ENCODE measurements at regions not wholly inside any gene's neighbourhood (a gene's known extent, or its start where the extent isn't known, plus 50 kb on each side); places are given as distances from the start of the nearest gene placed in this dataset.
"Not testable (repeated sequence)": the region's sequence is repeated elsewhere in the genome, so short reads cannot be mapped to it uniquely, and the experiment has no call there.

- no peak for DNase-seq
- Mint-ChIP-seq H3K36me3 (no peaks in the 10 kb centered on the region), H3K27ac (no peak overlapping the region), H3K4me1 (no peaks in the 10 kb centered on the region), H3K9me3 (peaks cover 0 to 8% (median 2%) of the 10 kb centered on the region in 11 donors), H3K4me3 (no peak overlapping the region), H3K27me3 (peaks cover 0 to 14% (median 0%) of the 10 kb centered on the region in 5 donors)
- Histone ChIP-seq H3K4me1 (ENCODE audit: control insufficient read depth in 2 of 2, insufficient read depth in 2 of 2, low read length in 2 of 2) (no peaks in the 10 kb centered on the region), H3K27ac (ENCODE audit: low read depth, low read length) (no peak overlapping the region), H3K4me3 (ENCODE audit: low read length) (no peak overlapping the region), H3K36me3 (ENCODE audit: control insufficient read depth in 2 of 3, insufficient read depth in 3 of 3, low read length in 3 of 3) (no peaks in the 10 kb centered on the region), H3K9me3 (ENCODE audit: control insufficient read depth in 2 of 3, low read length in 3 of 3) (no peaks in the 10 kb centered on the region), H3K27me3 (ENCODE audit: control insufficient read depth in 2 of 2, insufficient read depth in 2 of 2, low read length in 2 of 2) (no peaks in the 10 kb centered on the region)
- intact Hi-C loops (cut with micrococcal nuclease), result no loop called here
- no peak for ATAC-seq
- ChIA-PET POLR2A (no interaction called here), CTCF (interaction anchor here (0.6 kb wide), 1 partner anchor 1550 kb away, joined by 3 read pairs; no protein-coding TSS in a partner anchor)
Measured at GRCh38 chr7:32222251-32222900, 152.2 kb upstream of the PDE1C start.

GRCh38 chr7:32221736-32222135, 151.5 kb upstream of the PDE1C start:
- no peak for ATAC-seq
- Histone ChIP-seq H3K27ac (ENCODE audit: low read depth, low read length) (no peak overlapping the region), H3K4me3 (ENCODE audit: low read length) (no peak overlapping the region), H3K27me3 (ENCODE audit: control insufficient read depth in 2 of 2, insufficient read depth in 2 of 2, low read length in 2 of 2) (no peaks in the 10 kb centered on the region), H3K36me3 (ENCODE audit: control insufficient read depth in 2 of 3, insufficient read depth in 3 of 3, low read length in 3 of 3) (no peaks in the 10 kb centered on the region), H3K9me3 (ENCODE audit: control insufficient read depth in 2 of 3, low read length in 3 of 3) (no peaks in the 10 kb centered on the region), H3K4me1 (ENCODE audit: control insufficient read depth in 2 of 2, insufficient read depth in 2 of 2, low read length in 2 of 2) (no peaks in the 10 kb centered on the region)
- CTCF ChIA-PET, result interaction anchor here (0.6 kb wide), 1 partner anchor 1551 kb away, joined by 3 read pairs; no protein-coding TSS in a partner anchor
- Mint-ChIP-seq H3K27ac (no peak overlapping the region), H3K27me3 (peaks cover 0 to 14% (median 0%) of the 10 kb centered on the region in 5 donors), H3K4me1 (no peaks in the 10 kb centered on the region), H3K36me3 (no peaks in the 10 kb centered on the region), H3K4me3 (no peak overlapping the region), H3K9me3 (peaks cover 0 to 6% (median 0%) of the 10 kb centered on the region in 11 donors)
- POLR2A ChIA-PET, result no interaction called here
- DNase-seq, result no peak
- intact Hi-C loops (cut with micrococcal nuclease), result no loop called here

DNA sequence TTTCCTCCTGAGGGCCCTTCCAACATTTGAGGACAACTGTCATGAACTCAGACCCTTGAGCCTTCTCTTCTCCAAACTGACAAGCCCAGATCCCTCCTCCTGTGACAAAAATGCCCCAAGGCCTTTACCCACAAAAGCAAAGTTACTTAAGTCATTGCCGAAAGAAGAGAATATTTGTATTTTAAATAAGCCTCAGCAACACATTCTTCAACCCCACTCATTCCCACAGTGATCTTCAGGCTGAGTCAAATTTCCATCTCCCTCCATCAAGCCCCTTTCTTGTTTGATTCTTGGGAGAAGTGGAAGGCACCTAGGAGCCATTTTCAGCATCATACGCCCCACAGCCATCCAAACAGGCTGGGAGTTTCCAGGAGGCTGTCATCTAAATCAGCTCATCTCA, 150.8 kb upstream of the PDE1C start:
- Mint-ChIP-seq H3K4me3 (no peak overlapping the region), H3K9me3 (peaks cover 0 to 4% (median 0%) of the 10 kb centered on the region in 11 donors), H3K36me3 (no peaks in the 10 kb centered on the region), H3K27ac (no peak overlapping the region), H3K27me3 (peaks cover 0 to 14% (median 0%) of the 10 kb centered on the region in 5 donors), H3K4me1 (no peaks in the 10 kb centered on the region)
- no peak overlapping the region for H3K4me3 ChIP-seq (ENCODE audit: low read length)
- CTCF ChIA-PET, result no interaction called here
- POLR2A ChIA-PET, result no interaction called here
- no peaks in the 10 kb centered on the region for H3K36me3 ChIP-seq (ENCODE audit: control insufficient read depth in 2 of 3, insufficient read depth in 3 of 3, low read length in 3 of 3)
- DNase-seq (no peak), ATAC-seq (no peak)
- intact Hi-C loops (cut with micrococcal nuclease), result no loop called here
- no peaks in the 10 kb centered on the region for H3K4me1 ChIP-seq (ENCODE audit: control insufficient read depth in 2 of 2, insufficient read depth in 2 of 2, low read length in 2 of 2)
- H3K9me3 ChIP-seq (ENCODE audit: control insufficient read depth in 2 of 3, low read length in 3 of 3), result no peaks in the 10 kb centered on the region
- H3K27ac ChIP-seq (ENCODE audit: low read depth, low read length), result no peak overlapping the region
- no peaks in the 10 kb centered on the region for H3K27me3 ChIP-seq (ENCODE audit: control insufficient read depth in 2 of 2, insufficient read depth in 2 of 2, low read length in 2 of 2)

DNA sequence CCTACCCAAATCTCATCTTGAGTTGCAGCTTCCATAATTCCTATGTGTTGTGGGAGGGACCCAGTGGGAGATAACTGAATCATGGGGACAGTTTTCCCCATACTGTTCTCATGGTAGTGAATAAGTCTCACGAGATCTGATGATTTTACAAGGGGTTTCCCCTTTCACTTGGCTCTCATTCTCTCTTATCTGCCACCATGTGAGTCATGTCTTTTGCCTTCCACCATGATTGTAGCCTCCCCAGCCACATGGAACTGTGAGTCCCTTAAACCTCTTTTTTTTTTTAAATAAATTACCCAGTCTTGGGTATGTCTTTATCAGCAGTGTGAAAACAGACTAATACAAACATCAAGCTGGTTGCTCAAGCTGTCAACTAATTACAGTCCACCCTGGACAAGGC, 149.6 kb upstream of the PDE1C start:
- H3K4me3 Mint-ChIP-seq; H3K4me1 Mint-ChIP-seq; H3K27ac Mint-ChIP-seq; H3K4me3 ChIP-seq (ENCODE audit: low read length); intact Hi-C loops (cut with micrococcal nuclease); H3K36me3 Mint-ChIP-seq; ATAC-seq; CTCF ChIA-PET; POLR2A ChIA-PET; H3K36me3 ChIP-seq (ENCODE audit: control insufficient read depth in 2 of 3, insufficient read depth in 3 of 3, low read length in 3 of 3); DNase-seq; H3K9me3 ChIP-seq (ENCODE audit: control insufficient read depth in 2 of 3, low read length in 3 of 3); H3K9me3 Mint-ChIP-seq; H3K4me1 ChIP-seq (ENCODE audit: control insufficient read depth in 2 of 2, insufficient read depth in 2 of 2, low read length in 2 of 2); H3K27me3 ChIP-seq (ENCODE audit: control insufficient read depth in 2 of 2, insufficient read depth in 2 of 2, low read length in 2 of 2); H3K27ac ChIP-seq (ENCODE audit: low read depth, low read length): not testable (repeated sequence)
- peaks cover 0 to 14% (median 0%) of the 10 kb centered on the region in 5 donors for H3K27me3 Mint-ChIP-seq

- Mint-ChIP-seq H3K9me3 (peaks cover 0 to 3% (median 0%) of the 10 kb centered on the region in 11 donors), H3K4me3 (no peak overlapping the region), H3K27ac (no peak overlapping the region), H3K27me3 (peaks cover 0 to 14% (median 0%) of the 10 kb centered on the region in 5 donors), H3K4me1 (no peaks in the 10 kb centered on the region), H3K36me3 (no peaks in the 10 kb centered on the region)
- intact Hi-C loops (cut with micrococcal nuclease), result no loop called here
- ChIA-PET CTCF (no interaction called here), POLR2A (no interaction called here)
- Histone ChIP-seq H3K9me3 (ENCODE audit: control insufficient read depth in 2 of 3, low read length in 3 of 3) (no peaks in the 10 kb centered on the region), H3K4me3 (ENCODE audit: low read length) (no peak overlapping the region), H3K27ac (ENCODE audit: low read depth, low read length) (no peak overlapping the region), H3K36me3 (ENCODE audit: control insufficient read depth in 2 of 3, insufficient read depth in 3 of 3, low read length in 3 of 3) (no peaks in the 10 kb centered on the region), H3K27me3 (ENCODE audit: control insufficient read depth in 2 of 2, insufficient read depth in 2 of 2, low read length in 2 of 2) (no peaks in the 10 kb centered on the region), H3K4me1 (ENCODE audit: control insufficient read depth in 2 of 2, insufficient read depth in 2 of 2, low read length in 2 of 2) (no peaks in the 10 kb centered on the region)
- ATAC-seq (no peak), DNase-seq (no peak)
Measured at GRCh38 chr7:32219416-32219815, 149.2 kb upstream of the PDE1C start.

- H3K4me3 Mint-ChIP-seq, result no peak overlapping the region
- POLR2A ChIA-PET, result no interaction called here
Measured at GRCh38 chr7:32218741-32219288, 148.6 kb upstream of the PDE1C start.

GRCh38 chr7:32218154-32218467, 147.9 kb upstream of the PDE1C start:
- H3K4me1 Mint-ChIP-seq, result no peaks in the 10 kb centered on the region
- Histone ChIP-seq H3K4me3 (ENCODE audit: low read length) (no peak overlapping the region), H3K36me3 (ENCODE audit: control insufficient read depth in 2 of 3, insufficient read depth in 3 of 3, low read length in 3 of 3) (no peaks in the 10 kb centered on the region), H3K27ac (ENCODE audit: low read depth, low read length) (no peak overlapping the region), H3K27me3 (ENCODE audit: control insufficient read depth in 2 of 2, insufficient read depth in 2 of 2, low read length in 2 of 2) (no peaks in the 10 kb centered on the region), H3K9me3 (ENCODE audit: control insufficient read depth in 2 of 3, low read length in 3 of 3) (no peaks in the 10 kb centered on the region), H3K4me1 (ENCODE audit: control insufficient read depth in 2 of 2, insufficient read depth in 2 of 2, low read length in 2 of 2) (no peaks in the 10 kb centered on the region)
- POLR2A ChIA-PET, result no interaction called here
- H3K36me3 Mint-ChIP-seq, result no peaks in the 10 kb centered on the region
- H3K4me3 Mint-ChIP-seq, result no peak overlapping the region
- intact Hi-C loops (cut with micrococcal nuclease), result no loop called here
- ATAC-seq, result no peak
- H3K27ac Mint-ChIP-seq, result no peak overlapping the region
- CTCF ChIA-PET, result no interaction called here
- no peak for DNase-seq
- peaks cover 0 to 3% (median 0%) of the 10 kb centered on the region in 11 donors for H3K9me3 Mint-ChIP-seq
- peaks cover 0 to 8% (median 0%) of the 10 kb centered on the region in 5 donors for H3K27me3 Mint-ChIP-seq

More at GRCh38 chr7:32218741-32219288, 148.6 kb upstream of the PDE1C start:
- no peak overlapping the region for H3K4me3 ChIP-seq (ENCODE audit: low read length)
- H3K9me3 ChIP-seq (ENCODE audit: control insufficient read depth in 2 of 3, low read length in 3 of 3), result no peaks in the 10 kb centered on the region
- H3K27me3 ChIP-seq (ENCODE audit: control insufficient read depth in 2 of 2, insufficient read depth in 2 of 2, low read length in 2 of 2), result no peaks in the 10 kb centered on the region
- intact Hi-C loops (cut with micrococcal nuclease), result no loop called here
- H3K27ac ChIP-seq (ENCODE audit: low read depth, low read length), result no peak overlapping the region
- H3K36me3 ChIP-seq (ENCODE audit: control insufficient read depth in 2 of 3, insufficient read depth in 3 of 3, low read length in 3 of 3), result no peaks in the 10 kb centered on the region
- CTCF ChIA-PET, result no interaction called here
- no peaks in the 10 kb centered on the region for H3K4me1 ChIP-seq (ENCODE audit: control insufficient read depth in 2 of 2, insufficient read depth in 2 of 2, low read length in 2 of 2)
- no peak overlapping the region for H3K27ac Mint-ChIP-seq
- no peak for ATAC-seq
- peaks cover 0 to 14% (median 0%) of the 10 kb centered on the region in 5 donors for H3K27me3 Mint-ChIP-seq
- no peak for DNase-seq
- no peaks in the 10 kb centered on the region for H3K4me1 Mint-ChIP-seq
- peaks cover 0 to 3% (median 0%) of the 10 kb centered on the region in 11 donors for H3K9me3 Mint-ChIP-seq
- no peaks in the 10 kb centered on the region for H3K36me3 Mint-ChIP-seq

All from naive thymus-derived CD4-positive, alpha-beta T cell (primary cell).